Epidermal melanocyte (primary cell): ENCODE measurements at regions not wholly inside any gene's neighbourhood (a gene's known extent, or its start where the extent isn't known, plus 50 kb on each side); places are given as distances from the start of the nearest gene placed in this dataset.

ENCODE experiments used
- DNase-seq: peaks from one replicate; pipeline ENCODE4 v3.0.0; 2011; ENCODE audit warnings: low spot score; ENCODE audit not compliant: insufficient read length

DNA sequence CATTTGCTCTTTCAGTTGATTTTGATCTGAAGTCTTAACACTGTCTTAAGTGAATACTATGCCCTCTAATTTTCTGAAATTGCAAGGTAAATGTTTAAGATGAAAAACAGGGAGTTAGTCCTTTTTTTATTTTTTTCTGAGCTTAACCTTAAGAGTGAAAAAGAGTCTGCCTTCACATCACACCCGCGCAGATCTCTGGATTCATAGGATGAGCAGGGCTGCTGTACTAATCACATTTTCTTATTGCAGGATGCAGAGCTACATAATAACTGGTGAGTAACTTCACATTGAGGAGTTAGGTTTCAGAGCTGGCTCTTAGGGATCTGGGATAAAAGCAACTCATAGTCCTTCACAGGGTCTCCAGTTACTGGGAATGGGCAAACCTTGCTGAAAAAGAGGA is 188.7 kb upstream of the ATP1B1 start:
- DNase-seq = no peak

DNA sequence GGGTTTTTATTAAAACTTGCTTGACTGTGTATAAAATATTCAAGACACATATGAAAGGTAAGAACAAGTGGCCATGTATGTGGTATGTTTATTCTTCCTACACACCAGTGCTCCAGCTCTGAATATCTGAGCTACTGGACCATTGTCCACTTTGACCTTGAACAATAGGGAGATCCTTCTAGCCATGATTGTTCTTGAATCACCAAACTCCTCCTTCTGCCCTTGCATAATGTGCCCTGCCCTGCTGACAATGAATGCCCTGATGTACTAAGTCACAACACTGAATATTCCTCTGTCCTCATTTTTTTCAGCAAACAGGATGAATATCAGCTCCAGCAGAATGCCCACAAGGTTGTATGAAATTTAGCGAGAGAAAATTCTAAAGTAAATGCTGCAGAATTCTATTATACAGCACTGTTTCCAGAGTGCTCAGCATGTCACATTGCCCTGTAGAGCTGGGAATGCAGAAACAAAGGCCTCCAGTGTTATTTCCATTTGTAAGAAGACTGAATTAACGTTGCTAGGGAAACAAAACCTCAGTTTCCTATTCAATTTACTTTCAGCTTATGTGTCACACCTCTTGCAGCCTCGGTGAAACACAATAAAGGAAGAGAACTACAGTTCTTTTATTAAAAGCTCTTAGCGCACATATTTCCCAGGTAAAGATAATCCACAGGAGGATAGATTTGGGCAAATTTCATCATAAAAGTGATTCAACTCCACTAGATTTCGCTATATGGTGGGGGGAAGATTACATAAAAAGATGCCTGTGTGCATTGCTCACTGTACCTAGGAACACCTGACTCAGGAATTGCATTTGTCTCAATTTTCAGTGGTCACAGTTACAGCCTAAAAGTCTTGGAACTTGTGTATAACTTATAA is 187.4 kb upstream of the ATP1B1 start:
- no peak for DNase-seq

DNA sequence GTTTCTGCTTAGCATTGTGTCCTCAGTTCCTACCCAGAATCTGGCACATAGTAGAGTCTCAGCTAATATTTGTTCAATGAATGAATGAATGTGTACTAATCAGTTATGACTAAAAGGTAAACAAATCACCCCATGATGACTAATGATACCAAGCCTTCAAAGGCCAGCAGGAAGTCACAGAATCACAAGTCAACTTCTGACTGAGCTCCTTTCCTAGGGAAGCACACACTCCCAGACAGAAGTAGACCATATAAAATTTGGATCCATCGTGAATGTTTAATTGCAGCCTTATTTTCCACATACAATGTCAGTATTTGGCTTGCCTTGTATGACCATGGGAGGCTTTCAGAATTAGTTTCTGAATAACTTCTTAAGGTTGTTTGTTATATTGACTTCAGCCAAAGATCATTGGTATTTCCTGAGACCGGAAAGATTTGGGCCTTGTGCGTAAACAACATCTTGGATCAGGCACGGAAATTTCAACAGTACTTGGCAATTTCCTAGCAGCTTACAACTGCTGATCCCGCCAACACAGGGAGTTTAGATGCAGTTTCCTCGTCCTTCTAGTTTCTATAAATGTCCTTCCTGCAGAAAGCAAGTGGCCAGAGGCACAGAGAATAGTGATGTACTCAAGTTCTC is 185.9 kb upstream of the ATP1B1 start:
- no peak for DNase-seq

DNA sequence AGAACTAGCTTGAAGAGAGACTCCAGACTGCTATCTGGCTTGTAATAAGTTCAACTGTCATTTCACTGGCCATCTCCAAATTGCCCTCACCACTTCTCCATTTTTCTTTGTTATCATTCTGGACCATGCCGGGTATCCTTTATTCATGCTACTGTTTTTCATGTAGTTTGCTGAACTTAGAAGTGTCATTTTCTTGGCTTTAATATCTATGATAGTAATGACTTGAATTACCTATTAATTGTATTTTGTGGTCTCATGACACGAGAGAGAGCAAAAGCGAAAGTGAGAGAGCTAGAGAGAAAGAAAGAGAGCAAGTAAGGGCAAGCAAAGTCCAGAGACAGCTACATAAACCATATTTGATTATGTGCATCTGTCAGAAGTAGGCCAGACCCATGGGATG is 184.9 kb upstream of the ATP1B1 start:
- DNase-seq = no peak

DNA sequence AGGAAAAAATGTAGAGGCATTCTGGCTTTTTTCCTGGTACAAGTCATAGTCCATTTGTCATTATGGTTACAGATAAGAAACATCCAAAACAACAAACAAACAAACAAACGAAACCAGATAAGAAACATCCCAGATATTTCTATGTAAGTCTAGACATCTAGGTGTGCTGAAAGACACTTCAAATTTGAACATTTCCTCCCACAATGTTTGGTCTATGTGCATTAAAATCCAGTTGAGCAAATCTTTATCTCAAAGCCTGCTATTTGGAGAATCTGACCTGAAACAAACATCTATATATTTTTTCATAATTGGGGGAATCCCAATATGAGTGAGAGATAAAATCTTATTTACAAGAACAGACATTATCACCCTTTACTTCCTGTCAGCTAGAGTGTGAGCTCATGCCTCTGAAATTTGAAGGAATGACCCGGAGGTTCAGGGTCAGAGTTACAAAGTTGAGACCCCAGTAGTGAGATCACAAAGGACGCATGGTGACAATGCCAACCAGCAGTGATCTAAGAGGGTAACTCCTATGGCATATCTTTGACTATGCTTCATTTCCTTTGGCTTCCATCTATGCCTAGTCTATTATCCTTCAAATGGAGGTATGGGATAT is 182.9 kb upstream of the ATP1B1 start:
- no peak for DNase-seq

DNA sequence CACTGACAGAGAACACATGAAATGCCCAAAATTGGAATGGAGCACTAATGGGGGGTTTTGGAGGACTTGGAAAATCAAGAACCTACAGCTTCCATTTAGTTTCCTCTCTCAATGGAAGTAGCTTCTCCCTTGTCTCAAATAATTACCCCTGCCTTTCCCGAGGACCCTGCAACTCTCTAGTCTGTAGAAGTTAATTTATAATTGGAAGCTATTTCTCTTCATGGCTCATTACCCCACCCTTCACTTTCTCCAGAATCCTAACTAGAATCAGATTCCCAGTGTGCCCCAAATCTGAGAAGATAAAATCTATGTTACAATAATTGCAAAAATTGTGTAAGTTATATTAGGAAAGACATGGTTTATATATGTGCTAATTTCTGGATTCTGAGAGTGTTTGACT is 181.5 kb upstream of the ATP1B1 start:
- DNase-seq = no peak

DNA sequence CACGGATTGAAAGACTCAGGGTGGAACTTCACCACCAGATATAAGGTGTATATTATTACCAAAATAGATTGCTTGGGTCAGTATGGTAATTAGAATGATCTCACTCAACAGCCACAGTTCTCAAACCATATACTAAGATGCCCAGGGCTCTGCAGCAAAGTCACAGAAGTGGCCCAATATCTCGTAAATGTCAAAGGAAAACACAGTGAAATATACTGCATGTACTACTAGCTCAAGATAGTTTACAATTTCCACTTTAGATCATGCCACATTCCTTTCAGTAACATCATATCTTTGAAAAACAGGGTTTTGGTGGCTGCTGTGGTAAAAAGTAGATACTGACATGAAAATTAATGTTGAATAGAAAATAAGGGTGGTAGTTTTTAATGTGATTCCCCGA is 180.3 kb upstream of the ATP1B1 start:
- DNase-seq = no peak

DNA sequence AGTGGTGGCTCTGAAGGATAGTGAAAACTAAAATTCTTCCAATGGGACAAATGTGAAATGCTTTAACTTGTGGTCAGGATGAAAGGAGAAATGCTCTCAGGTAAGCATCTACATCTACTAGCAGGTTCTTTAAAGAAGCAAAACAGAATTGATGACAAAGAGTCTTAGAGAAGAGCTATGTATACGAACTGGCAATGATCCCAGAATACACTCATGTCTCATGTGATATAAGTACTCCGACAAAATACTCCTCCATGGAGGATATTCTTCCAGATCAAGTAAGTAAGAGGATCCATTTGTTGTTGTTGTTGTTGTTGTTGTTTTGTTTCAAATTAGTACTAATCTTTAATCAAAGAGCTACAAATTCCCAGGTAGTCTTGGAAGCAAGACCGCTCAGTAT is 174.0 kb upstream of the ATP1B1 start:
- no peak for DNase-seq

DNA sequence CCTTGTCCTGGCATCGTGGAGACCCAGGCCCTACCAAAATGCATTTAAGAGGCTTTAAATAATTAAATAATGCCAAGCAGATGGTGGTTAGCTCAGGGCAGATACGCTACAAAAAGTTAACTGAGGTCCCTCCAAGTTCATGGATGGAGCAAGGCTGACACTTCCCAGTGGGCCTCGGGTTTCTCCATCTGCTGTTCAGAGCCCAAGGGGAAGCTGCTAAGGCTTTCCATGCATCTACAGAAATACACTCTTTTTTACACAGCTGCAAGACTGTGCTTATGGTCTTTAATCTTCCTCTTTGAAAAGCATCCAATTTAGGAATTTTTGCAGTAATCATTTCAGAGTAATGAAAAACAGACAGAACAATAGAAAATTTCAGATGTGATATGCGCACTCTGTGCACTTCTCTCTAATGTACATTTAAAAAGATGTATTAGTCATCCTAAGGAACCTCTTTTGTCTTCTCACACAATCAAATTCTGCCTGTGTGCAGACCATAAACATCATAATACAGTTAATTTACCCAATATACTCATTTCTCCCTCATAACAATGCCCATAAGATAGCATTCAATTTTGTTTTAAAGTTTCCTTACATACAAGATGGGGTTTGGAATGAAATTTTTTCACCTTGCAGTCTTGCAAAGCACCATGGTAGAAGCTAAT is 173.2 kb upstream of the ATP1B1 start:
- DNase-seq = no peak

DNA sequence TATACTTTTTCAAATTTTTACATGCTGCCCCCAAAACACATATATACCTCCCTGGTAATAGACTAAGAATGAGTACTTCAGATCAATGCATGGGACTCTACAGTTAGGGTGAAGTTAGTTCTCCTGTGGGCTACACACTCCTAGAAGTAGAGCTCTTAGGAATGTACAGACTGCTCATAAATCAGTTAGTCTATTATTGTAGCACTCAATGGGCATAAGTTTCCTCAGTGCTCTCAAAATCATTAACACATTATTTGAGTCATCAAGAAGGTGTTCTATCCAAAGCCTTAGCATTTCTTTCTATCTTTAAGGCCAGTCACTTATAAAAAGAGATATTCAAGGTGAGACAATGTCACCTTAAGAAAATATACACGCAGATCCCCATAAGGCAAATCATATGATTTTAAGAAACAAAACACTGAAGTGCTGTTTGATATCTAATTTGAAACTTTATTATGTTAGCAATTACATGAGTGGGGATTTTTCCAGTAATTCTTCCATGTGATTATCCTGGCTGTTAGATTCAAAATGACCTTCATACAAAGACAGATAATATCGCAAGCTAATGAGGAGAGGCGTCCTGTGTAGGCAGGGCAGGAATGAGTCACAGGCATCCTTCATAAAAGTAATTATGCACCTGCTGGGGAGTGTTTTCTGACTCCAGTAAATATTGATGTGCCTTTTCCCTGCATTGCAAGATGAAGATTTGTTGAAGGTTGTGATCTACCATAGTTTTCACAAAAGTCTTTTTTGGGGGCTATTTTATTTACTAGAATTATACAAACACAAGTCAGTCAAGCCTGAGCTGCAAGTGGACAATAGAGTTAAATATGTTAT is 167.2 kb upstream of the ATP1B1 start:
- no peak for DNase-seq

DNA sequence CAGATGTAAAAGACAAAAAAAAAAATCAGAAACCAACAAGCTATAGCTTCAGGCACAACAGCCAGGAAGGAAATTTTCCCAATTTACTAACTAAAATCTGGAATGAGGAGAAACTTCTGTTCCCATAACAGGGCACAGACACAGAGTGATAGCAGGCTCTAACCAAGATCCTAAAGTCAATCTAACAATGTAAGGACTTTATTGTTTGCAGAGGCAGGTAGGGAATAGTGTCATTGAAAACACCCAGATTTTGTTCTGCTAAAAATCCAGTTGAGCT is 166.6 kb upstream of the ATP1B1 start:
- no peak for DNase-seq

DNA sequence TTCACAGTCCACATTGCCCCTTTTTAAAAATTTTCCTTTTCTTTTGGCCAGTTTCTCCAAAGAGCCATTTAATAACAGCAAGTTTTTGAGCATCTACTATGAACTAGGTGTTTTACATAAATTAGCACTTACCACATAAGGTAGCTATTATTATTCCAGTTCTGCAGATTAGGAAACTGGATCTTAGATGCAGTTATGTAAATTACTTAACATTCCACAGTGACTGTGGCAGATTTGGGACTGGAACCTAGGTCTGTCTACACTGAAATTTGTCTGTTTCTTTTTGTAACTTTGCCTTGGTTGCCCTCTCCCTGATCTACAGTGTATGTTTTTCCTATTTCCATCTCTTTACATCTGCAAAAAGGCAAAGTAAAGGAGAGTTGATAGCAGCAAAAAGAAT is 164.8 kb upstream of the ATP1B1 start:
- no peak for DNase-seq

DNA sequence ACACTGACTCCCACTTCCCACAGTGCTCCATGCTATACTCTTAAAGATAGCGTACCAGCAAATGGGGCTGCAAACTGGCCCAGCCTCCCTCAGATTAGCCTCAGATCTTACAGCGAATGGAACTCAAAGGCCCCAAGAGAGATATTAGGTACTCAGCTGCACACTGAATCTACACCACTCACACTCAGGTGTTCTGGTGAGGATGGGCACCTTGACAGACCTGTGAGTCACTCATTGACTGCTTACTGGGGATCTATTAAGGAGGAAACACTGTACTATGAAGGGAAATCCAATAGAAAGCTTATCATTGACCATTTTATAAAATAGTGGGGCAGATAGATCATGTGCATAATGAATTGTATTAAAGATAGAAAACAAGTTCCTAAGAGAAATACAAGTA is 164.3 kb upstream of the ATP1B1 start:
- no peak for DNase-seq

DNA sequence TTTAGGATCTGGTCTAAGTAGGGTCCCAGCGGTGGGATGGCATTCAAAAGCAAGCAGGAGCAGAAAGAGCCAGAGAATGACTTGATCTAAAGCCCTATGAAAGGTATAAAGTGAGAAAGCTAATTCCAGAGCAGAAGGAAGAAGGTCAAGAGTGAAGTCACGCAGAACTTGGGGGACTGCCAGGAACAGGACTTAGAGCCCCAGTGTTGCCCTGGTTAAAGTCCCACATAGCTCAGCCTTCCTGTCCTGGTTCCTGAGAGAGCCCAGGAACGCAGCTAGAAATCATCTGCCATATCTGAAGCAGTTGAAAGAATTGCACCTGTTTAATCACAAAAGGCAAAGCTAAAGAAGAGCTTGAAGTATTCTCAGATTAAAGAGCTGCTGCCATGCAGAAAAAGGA is 160.6 kb upstream of the ATP1B1 start:
- no peak for DNase-seq

DNA sequence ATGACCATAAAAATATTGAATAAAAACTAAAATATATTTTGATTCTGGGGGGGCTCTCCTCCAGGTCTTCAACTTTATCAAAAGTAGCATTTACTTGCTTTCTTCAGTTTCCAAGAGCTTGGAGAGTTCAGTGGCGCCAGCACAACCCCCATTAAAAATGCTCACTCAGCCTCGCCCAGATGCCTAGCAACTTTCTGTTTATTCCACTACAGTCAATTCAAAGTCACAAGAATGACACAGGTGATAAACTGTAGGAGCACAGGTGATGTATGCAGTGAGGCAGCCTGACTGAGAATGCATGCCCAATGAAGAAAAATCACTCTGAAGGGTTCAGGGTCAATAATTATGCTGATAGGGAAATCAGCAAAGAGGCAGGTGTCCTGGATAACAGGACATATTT is 159.4 kb upstream of the ATP1B1 start:
- no peak for DNase-seq

DNA sequence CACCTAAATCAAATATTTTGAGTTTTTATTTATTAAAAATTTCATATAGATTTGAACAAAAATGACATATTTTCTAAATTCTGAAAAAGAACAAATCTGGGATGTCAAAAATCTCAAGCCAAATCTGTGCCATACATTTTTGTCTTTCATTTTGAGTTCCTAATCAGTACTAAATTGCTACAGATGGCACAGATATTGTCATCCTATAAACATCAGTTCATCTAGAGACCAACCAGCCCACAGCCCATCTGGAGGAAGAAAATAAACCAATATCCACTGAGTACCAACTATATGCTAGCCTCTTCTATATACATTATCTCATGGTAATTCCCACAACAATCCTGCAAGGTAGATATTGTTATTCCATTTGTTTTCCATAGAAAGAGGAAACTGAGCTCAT is 156.8 kb upstream of the ATP1B1 start:
- no peak for DNase-seq

DNA sequence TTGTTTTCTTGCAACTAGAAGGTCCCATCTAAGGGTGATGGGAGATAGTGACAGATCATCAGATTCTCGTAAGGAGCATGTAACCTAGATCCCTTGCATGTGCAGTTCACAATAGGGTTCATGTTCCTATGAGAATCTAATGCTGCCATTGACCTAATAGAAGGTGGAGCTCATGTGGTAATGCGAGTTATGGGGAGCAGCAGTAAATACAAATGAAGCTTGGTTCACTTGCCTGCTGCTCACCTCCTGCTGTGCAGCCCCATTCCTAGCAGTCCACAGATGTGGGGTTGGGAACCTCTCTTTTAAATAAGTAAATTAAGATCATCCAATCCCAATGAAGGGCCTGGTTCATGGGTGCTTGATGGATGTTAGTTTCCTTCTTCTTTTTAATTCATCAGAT is 148.7 kb upstream of the ATP1B1 start:
- no peak for DNase-seq

DNA sequence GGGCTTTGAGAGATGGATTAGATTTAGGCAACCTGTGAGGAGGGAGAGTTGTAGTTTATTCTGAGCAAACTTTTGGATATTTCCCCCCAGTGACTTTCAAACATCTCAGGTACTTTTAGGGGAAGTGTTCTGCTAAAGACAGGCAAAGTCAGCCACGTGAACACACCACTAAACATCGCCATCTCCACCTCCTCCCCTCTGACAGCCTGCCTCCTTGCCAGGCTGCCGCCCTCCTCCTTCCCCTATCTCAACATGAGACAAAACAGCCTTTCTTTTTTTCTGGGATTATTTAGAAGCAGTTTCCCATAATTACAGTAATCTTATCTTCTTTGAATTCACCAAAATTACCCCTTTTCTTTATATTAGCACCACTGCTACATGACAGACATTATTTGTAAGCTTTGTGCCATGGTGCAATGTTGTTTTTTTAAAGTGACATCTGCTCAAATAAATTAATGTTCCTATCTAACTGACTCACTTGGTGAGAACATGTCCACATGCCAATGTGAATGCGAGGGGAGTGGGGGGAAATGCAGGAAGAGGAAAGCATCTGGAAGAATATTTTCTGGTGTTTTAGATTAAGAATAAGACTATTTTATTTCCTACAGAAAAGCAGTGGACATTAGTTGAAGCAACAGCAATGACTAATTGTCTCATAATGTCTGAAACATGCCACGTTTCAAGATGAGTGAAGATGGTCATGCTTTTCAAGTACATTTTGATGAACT is 147.8 kb upstream of the ATP1B1 start:
- DNase-seq = no peak

DNA sequence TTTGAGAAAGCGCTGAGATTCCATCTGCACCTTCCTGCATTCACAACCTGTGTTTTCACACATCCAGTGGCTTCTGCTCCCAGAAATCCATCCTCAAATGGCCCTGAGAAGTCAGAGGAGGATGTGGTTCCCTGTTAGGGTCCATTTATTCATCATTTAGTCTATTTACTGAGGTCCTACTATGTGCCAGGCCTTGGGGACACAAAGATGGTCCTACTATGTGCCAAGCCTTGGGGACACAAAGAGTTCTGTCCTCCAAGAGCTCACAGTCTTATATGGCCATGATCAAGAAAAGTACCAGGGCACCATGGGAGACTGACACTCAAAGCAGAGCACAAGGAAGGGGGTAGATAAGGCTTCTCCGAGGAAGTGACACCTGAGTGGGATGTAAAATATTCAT is 147.1 kb upstream of the ATP1B1 start:
- DNase-seq = no peak

DNA sequence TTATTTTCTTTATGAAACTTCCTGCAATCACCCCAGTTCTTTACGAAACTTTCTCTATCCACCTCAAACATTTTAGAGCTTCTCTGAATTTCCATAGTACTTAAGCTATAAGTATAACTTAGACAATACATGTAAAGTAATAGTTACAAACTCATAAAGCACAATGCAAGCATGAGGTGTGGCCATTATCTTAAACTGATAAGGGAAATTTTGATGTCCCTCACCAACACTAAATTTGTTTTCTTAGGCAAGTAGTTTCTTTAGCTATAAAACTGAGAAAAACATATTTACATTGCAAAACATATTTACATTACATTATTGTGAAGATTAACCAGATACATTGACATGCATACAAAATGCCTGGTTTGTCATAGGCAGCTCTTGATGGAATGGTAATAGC is 146.4 kb upstream of the ATP1B1 start:
- DNase-seq = no peak

DNA sequence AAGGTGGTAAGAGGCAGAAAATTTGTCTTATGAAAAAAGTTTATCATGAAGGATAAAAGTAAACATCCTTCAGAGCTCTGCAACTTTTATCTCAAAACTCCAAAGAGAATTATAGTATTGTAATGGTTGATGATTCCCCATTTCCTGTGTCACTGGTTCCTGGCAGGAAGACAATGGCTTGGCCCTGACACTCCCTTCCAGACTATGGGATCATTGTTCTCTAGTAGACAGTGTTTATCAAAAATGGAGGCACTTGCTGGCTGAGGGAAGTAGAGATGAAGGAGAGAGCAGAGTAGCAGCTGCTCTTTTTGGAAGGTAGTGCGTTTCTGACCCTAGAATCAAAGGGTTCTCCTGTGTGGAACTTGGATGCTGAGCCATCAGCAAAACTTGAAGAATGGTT is 145.9 kb upstream of the ATP1B1 start:
- no peak for DNase-seq
